Panc1 (cell line): ENCODE measurements at regions not wholly inside any gene's neighbourhood (a gene's known extent, or its start where the extent isn't known, plus 50 kb on each side); places are given as distances from the start of the nearest gene placed in this dataset.

Experiments used
- POLR2AphosphoS5 ChIP-seq: IDR thresholded peaks from 2 replicates; pipeline ENCODE4 v1.6.1; 2012; ENCODE audit warnings: mild to moderate bottlenecking, low read depth, low read length, moderate library complexity
- REST ChIP-seq, 2 experiments: IDR thresholded peaks; 2 replicates each; pipeline ENCODE4 v1.6.1; 2011 to 2012; ENCODE audit warnings: low read depth in 2 of 2, control low read depth in 1 of 2, low read length in 1 of 2, mild to moderate bottlenecking in 1 of 2, moderate library complexity in 1 of 2; ENCODE audit not compliant: insufficient read depth in 1 of 2
- SIN3A ChIP-seq: IDR thresholded peaks from 2 replicates; pipeline ENCODE4 v1.6.1; 2012; ENCODE audit warnings: low read depth, mild to moderate bottlenecking, low read length, moderate library complexity, borderline replicate concordance; ENCODE audit not compliant: insufficient read depth
- TCF7L2 ChIP-seq: IDR thresholded peaks from 2 replicates; pipeline ENCODE4 v1.6.1; 2011; ENCODE audit warnings: mild to moderate bottlenecking, low read depth, low read length, inconsistent platforms
- TF ChIP-seq, protein P1 (sequence below): fragments of 450-650 bp; IDR thresholded peaks from 2 replicates; pipeline ENCODE4 v1.5.1; 2017; ENCODE audit warnings: mild to moderate bottlenecking

DNA sequence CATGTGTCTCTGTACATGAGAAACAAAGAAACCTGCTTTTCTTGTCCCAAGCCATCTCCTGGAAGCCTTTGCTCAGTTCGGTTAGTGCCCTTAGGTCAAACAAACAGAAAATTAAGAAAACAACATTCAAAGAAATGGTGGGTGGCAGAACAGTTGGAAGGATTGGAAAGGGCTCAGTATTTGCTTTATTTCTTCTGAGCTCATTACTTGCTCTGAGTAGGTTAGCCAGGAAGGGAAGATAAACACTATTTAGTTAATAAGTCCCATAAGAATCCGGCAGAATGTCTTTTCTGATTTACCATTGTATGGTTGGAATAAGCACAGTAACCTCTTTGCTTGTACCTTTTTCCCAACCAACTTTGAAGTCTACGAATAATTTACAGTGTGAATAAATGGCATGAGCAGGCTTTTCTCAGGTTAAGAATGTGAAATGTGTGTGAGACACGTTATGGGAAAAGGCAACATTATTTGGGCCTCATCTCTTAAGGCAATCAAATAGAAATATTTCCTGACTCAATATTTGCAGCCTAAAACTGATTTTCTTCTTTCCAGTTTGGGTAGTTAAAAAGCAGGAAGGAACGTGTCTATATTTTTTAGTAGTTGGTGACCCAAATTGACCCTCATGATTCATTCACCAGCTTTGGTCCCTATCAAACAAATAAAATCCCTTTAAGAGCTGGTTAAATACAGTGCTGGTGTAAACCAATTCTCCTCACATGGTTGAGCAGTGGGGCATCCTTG lies 158.5 kb downstream of the DKK1 start:
- TF ChIP-seq, protein P1, sequence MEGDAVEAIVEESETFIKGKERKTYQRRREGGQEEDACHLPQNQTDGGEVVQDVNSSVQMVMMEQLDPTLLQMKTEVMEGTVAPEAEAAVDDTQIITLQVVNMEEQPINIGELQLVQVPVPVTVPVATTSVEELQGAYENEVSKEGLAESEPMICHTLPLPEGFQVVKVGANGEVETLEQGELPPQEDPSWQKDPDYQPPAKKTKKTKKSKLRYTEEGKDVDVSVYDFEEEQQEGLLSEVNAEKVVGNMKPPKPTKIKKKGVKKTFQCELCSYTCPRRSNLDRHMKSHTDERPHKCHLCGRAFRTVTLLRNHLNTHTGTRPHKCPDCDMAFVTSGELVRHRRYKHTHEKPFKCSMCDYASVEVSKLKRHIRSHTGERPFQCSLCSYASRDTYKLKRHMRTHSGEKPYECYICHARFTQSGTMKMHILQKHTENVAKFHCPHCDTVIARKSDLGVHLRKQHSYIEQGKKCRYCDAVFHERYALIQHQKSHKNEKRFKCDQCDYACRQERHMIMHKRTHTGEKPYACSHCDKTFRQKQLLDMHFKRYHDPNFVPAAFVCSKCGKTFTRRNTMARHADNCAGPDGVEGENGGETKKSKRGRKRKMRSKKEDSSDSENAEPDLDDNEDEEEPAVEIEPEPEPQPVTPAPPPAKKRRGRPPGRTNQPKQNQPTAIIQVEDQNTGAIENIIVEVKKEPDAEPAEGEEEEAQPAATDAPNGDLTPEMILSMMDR: no peak
- TF ChIP-seq SIN3A: no peak
- TF ChIP-seq POLR2AphosphoS5: peak; percentile 68; the same call in 1 of the 2 replicates
- no peak; a peak in 1 of 4 replicates for TF ChIP-seq REST (IDR thresholded peaks at IDR 0.05; ENCODE audit: insufficient read depth in 1 of 2, low read depth in 2 of 2, low read length in 1 of 2)
- TF ChIP-seq TCF7L2: peak; percentile 84; the same call in 1 of the 2 replicates
